ENCODE measurements at regions not wholly inside any gene's neighbourhood (a gene's known extent, or its start where the extent isn't known, plus 50 kb on each side); places are given as distances from the start of the nearest gene placed in this dataset.
A peak's percentile ranks its signal among the peaks of the same experiment; 100 is the strongest.

- TF ChIP-seq CTCF (IDR thresholded peaks at IDR 0.05; ENCODE audit: unreplicated experiment): no peak
- no peak for DNase-seq (ENCODE audit: low spot score, unreplicated experiment)
- peaks cover 2% of the 10 kb centered on the region for H3K27me3 Mint-ChIP-seq
- no peak overlapping the region for H3K27ac Mint-ChIP-seq
- peaks cover 4% of the 10 kb centered on the region for H3K9me3 Mint-ChIP-seq (ENCODE audit: low read depth)
- no peaks in the 10 kb centered on the region for H3K4me1 Mint-ChIP-seq (ENCODE audit: low read depth)
- no peak overlapping the region for H3K4me3 Mint-ChIP-seq (ENCODE audit: low read depth)
- no peaks in the 10 kb centered on the region for H3K36me3 Mint-ChIP-seq (ENCODE audit: insufficient read depth)
Measured at GRCh38 chr14:56463271-56463890, 116.2 kb upstream of the TMEM260 start.

GRCh38 chr14:56471056-56471455 lies 108.5 kb upstream of the TMEM260 start:
- Mint-ChIP-seq H3K9me3 (ENCODE audit: low read depth) (peaks cover 4% of the 10 kb centered on the region), H3K27ac (no peak overlapping the region), H3K4me1 (ENCODE audit: low read depth) (no peaks in the 10 kb centered on the region), H3K4me3 (ENCODE audit: low read depth) (no peak overlapping the region), H3K27me3 (peaks cover 17% of the 10 kb centered on the region), H3K36me3 (ENCODE audit: insufficient read depth) (no peaks in the 10 kb centered on the region)
- no peak for TF ChIP-seq CTCF (IDR thresholded peaks at IDR 0.05; ENCODE audit: unreplicated experiment)
- DNase-seq (ENCODE audit: low spot score, unreplicated experiment): no peak

- no peak overlapping the region for H3K4me3 Mint-ChIP-seq (ENCODE audit: low read depth)
- peak; percentile 91 for TF ChIP-seq CTCF (IDR thresholded peaks at IDR 0.05; ENCODE audit: unreplicated experiment)
- no peaks in the 10 kb centered on the region for H3K36me3 Mint-ChIP-seq (ENCODE audit: insufficient read depth)
- H3K4me1 Mint-ChIP-seq (ENCODE audit: low read depth): no peaks in the 10 kb centered on the region
- no peak overlapping the region for H3K27ac Mint-ChIP-seq
- H3K27me3 Mint-ChIP-seq: peaks cover 14% of the 10 kb centered on the region
- no peaks in the 10 kb centered on the region for H3K9me3 Mint-ChIP-seq (ENCODE audit: low read depth)
- no peak for DNase-seq (ENCODE audit: low spot score, unreplicated experiment)
Measured at GRCh38 chr14:56474419-56475022, 105.1 kb upstream of the TMEM260 start.

- no peak overlapping the region for H3K4me3 Mint-ChIP-seq (ENCODE audit: low read depth)
- no peak overlapping the region for H3K27ac Mint-ChIP-seq
- DNase-seq (ENCODE audit: low spot score, unreplicated experiment): no peak
- H3K4me1 Mint-ChIP-seq (ENCODE audit: low read depth): no peaks in the 10 kb centered on the region
- no peaks in the 10 kb centered on the region for H3K27me3 Mint-ChIP-seq
- no peaks in the 10 kb centered on the region for H3K36me3 Mint-ChIP-seq (ENCODE audit: insufficient read depth)
- peak; percentile 49 for TF ChIP-seq CTCF (IDR thresholded peaks at IDR 0.05; ENCODE audit: unreplicated experiment)
- no peaks in the 10 kb centered on the region for H3K9me3 Mint-ChIP-seq (ENCODE audit: low read depth)
Measured at GRCh38 chr14:56482310-56482911, 97.2 kb upstream of the TMEM260 start.

GRCh38 chr14:56487090-56487667 lies 92.4 kb upstream of the TMEM260 start:
- H3K36me3 Mint-ChIP-seq (ENCODE audit: insufficient read depth): no peaks in the 10 kb centered on the region
- TF ChIP-seq CTCF (IDR thresholded peaks at IDR 0.05; ENCODE audit: unreplicated experiment): peak; percentile 53
- H3K9me3 Mint-ChIP-seq (ENCODE audit: low read depth): no peaks in the 10 kb centered on the region
- DNase-seq (ENCODE audit: low spot score, unreplicated experiment): no peak
- H3K27ac Mint-ChIP-seq: no peak overlapping the region
- H3K4me3 Mint-ChIP-seq (ENCODE audit: low read depth): no peak overlapping the region
- peaks cover 11% of the 10 kb centered on the region for H3K27me3 Mint-ChIP-seq
- peaks cover 2% of the 10 kb centered on the region for H3K4me1 Mint-ChIP-seq (ENCODE audit: low read depth)

Measured in progenitor cell of endocrine pancreas (in vitro differentiated cells).